Neural progenitor cell (in vitro differentiated cells): ENCODE measurements at regions not wholly inside any gene's neighbourhood (a gene's known extent, or its start where the extent isn't known, plus 50 kb on each side); places are given as distances from the start of the nearest gene placed in this dataset.

ENCODE experiments used
- DNase-seq: peaks from one replicate; pipeline ENCODE4 v3.0.0-alpha.2; 2016; ENCODE audit warnings: low spot score
- H2AFZ ChIP-seq: fragments of 200-600 bp; sonication (generic); replicated peaks from 2 replicates; pipeline ENCODE4 v1.6.1; 2016; ENCODE audit warnings: antibody characterized with exemption
- H3F3A ChIP-seq: fragments of 200-600 bp; sonication (generic); 2 replicates; pipeline ENCODE4 v1.6.1; 2016; ENCODE audit warnings: antibody characterized with exemption, low read depth
- H3K27ac ChIP-seq: fragments of 200-600 bp; sonication (generic); 2 replicates; pipeline ENCODE4 v1.5.1; 2016; ENCODE audit warnings: mild to moderate bottlenecking
- H3K27me3 ChIP-seq: fragments of 200-600 bp; sonication (generic); 2 replicates; pipeline ENCODE4 v1.6.1; 2016; ENCODE audit warnings: mild to moderate bottlenecking, moderate library complexity
- H3K36me3 ChIP-seq: fragments of 200-600 bp; sonication (generic); 2 replicates; pipeline ENCODE4 v1.5.1; 2016
- H3K4me1 ChIP-seq: fragments of 200-600 bp; sonication (generic); 2 replicates; pipeline ENCODE4 v1.6.1; 2016; ENCODE audit warnings: mixed run types
- H3K4me2 ChIP-seq: fragments of 200-600 bp; sonication (generic); 2 replicates; pipeline ENCODE4 v1.6.1; 2016
- H3K4me3 ChIP-seq: fragments of 200-600 bp; sonication (generic); 2 replicates; pipeline ENCODE4 v1.5.1; 2016
- H3K79me2 ChIP-seq: fragments of 200-600 bp; sonication (generic); 2 replicates; pipeline ENCODE4 v1.6.1; 2016; ENCODE audit warnings: low read depth
- H3K9ac ChIP-seq: fragments of 200-600 bp; sonication (generic); 2 replicates; pipeline ENCODE4 v1.6.1; 2016
- H3K9me3 ChIP-seq: fragments of 200-600 bp; sonication (generic); 2 replicates; pipeline ENCODE4 v1.5.1; 2016; ENCODE audit warnings: low read depth
- H4K20me1 ChIP-seq: fragments of 200-600 bp; sonication (generic); 2 replicates; pipeline ENCODE4 v1.6.1; 2016; ENCODE audit warnings: low read depth
- H3K27ac Mint-ChIP-seq: 3 replicates; pipeline ENCODE4 v1.8.0; 2021; ENCODE audit warnings: mixed read lengths
- H3K27me3 Mint-ChIP-seq: 2 replicates; pipeline ENCODE4 v1.8.0; 2022; ENCODE audit warnings: low read depth, mild to moderate bottlenecking, inconsistent platforms, moderate library complexity, mixed read lengths; ENCODE audit not compliant: insufficient read depth
- H3K36me3 Mint-ChIP-seq: 3 replicates; pipeline ENCODE4 v1.8.0; 2021; ENCODE audit warnings: mixed read lengths
- H3K4me1 Mint-ChIP-seq: 3 replicates; pipeline ENCODE4 v1.8.0; 2021; ENCODE audit warnings: mixed read lengths
- H3K4me3 Mint-ChIP-seq: 3 replicates; pipeline ENCODE4 v1.8.0; 2021; ENCODE audit warnings: mild to moderate bottlenecking, moderate library complexity, mixed read lengths
- H3K9me3 Mint-ChIP-seq: 3 replicates; pipeline ENCODE4 v1.8.0; 2020; ENCODE audit warnings: mixed read lengths
- CTCF ChIP-seq: fragments of 200-600 bp; sonication (generic); IDR thresholded peaks from 2 replicates; pipeline ENCODE4 v1.5.1; 2017; ENCODE audit warnings: antibody characterized with exemption, mild to moderate bottlenecking
- EZH2 ChIP-seq: fragments of 200-600 bp; sonication (generic); IDR thresholded peaks from 2 replicates; pipeline ENCODE4 v1.6.1; 2017; ENCODE audit warnings: antibody characterized with exemption, mild to moderate bottlenecking, moderate library complexity
- EZH2phosphoT487 ChIP-seq: fragments of 200-600 bp; sonication (generic); IDR thresholded peaks from 2 replicates; pipeline ENCODE4 v1.6.1; 2017; ENCODE audit warnings: antibody characterized with exemption

DNA sequence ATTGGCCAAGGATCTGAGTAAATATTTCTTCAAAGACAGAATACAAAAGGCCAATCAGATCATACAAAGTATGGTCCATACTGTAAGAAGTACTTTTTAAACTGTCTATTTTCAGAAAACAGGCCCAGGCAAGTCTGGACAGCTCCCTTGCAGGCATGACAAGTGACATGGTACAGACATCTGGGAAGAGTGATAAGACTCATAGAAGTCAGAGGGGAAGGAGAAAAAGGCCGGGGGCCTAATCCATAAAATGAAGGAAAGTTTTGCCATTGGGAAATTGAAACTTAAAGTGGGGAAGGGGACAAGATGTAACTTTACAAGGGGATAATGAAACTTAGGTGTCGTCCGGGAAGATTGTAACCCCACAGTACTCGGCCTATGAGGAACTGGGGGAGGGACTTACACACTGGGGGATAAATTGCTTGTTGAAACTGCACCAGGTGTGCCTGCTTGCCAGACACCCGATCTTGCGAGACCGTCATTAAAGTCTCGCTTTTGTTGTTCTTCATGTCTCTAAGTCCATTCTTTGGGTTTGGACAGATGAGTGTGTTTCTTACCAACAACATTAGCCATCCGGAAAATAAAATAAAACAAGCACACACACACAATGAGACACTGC, 684.0 kb downstream of the CDH11 start:
- Histone ChIP-seq H3K36me3 (no peaks in the 10 kb centered on the region), H2AFZ (no peak overlapping the region), H3K9me3 (no peaks in the 10 kb centered on the region), H3K4me3 (no peak overlapping the region), H3K4me1 (no peaks in the 10 kb centered on the region), H3K9ac (no peak overlapping the region), H3K79me2 (no peaks in the 10 kb centered on the region), H3K4me2 (no peak overlapping the region), H4K20me1 (no peaks in the 10 kb centered on the region), H3K27ac (no peak overlapping the region), H3F3A (no peaks in the 10 kb centered on the region), H3K27me3 (no peaks in the 10 kb centered on the region)
- no peak overlapping the region for H3K27ac Mint-ChIP-seq
- no peak overlapping the region for H3K4me3 Mint-ChIP-seq
- H3K27me3 Mint-ChIP-seq = no peaks in the 10 kb centered on the region
- H3K9me3 Mint-ChIP-seq = peaks cover 10% of the 10 kb centered on the region
- no peaks in the 10 kb centered on the region for H3K36me3 Mint-ChIP-seq
- no peaks in the 10 kb centered on the region for H3K4me1 Mint-ChIP-seq
- TF ChIP-seq EZH2phosphoT487 (no peak), EZH2 (no peak), CTCF (no peak)
- no peak for DNase-seq

DNA sequence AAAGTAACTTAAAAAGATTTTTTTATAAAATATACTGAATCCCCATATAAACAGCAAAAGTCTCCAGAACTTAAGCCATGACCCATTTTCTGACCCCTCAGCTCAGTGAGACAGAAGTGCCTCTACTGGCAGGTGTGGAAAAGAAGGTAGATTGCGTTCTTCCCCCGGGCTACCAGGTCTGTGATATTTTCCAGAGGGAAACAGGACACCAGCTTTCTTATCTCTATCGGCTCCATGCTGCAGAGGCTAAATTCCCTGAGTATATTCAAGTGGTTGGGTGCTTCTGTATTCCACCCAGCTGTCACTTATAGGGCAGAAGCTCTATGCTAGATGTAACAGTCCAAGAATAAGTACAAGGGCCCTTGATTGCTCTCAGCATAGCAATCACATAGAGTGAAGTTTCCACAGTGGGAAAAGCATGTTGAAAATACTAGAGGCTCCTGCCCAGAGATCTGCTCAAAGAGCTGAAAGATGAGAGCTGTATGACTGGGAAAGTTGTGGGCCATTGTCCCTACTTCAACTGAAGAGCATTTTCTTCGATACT, 687.3 kb downstream of the CDH11 start:
- H3K4me2 ChIP-seq = no peak overlapping the region
- no peak overlapping the region for H3K4me3 Mint-ChIP-seq
- no peaks in the 10 kb centered on the region for H3K36me3 Mint-ChIP-seq
- H3K4me1 Mint-ChIP-seq = no peaks in the 10 kb centered on the region
- H3K27me3 Mint-ChIP-seq = peaks cover 3% of the 10 kb centered on the region
- peaks cover 18% of the 10 kb centered on the region for H3K9me3 Mint-ChIP-seq
- no peaks in the 10 kb centered on the region for H3K4me1 ChIP-seq
- TF ChIP-seq EZH2phosphoT487 = no peak
- no peak for TF ChIP-seq EZH2
- TF ChIP-seq CTCF = no peak
- no peaks in the 10 kb centered on the region for H4K20me1 ChIP-seq
- no peaks in the 10 kb centered on the region for H3F3A ChIP-seq
- no peaks in the 10 kb centered on the region for H3K79me2 ChIP-seq
- no peaks in the 10 kb centered on the region for H3K27me3 ChIP-seq
- DNase-seq = no peak
- H3K4me3 ChIP-seq = no peak overlapping the region
- no peaks in the 10 kb centered on the region for H3K9me3 ChIP-seq
- H3K27ac Mint-ChIP-seq = no peak overlapping the region
- H3K36me3 ChIP-seq = no peaks in the 10 kb centered on the region
- no peak overlapping the region for H2AFZ ChIP-seq
- no peak overlapping the region for H3K9ac ChIP-seq
- H3K27ac ChIP-seq = no peak overlapping the region

GRCh38 chr16:64428463-64429113, 693.3 kb downstream of the CDH11 start:
- H2AFZ ChIP-seq = no peak overlapping the region
- H3F3A ChIP-seq = no peaks in the 10 kb centered on the region
- H3K4me1 ChIP-seq = no peaks in the 10 kb centered on the region
- Mint-ChIP-seq H3K4me3 (no peak overlapping the region), H3K27me3 (peaks cover 3% of the 10 kb centered on the region), H3K36me3 (no peaks in the 10 kb centered on the region), H3K4me1 (no peaks in the 10 kb centered on the region), H3K27ac (no peak overlapping the region), H3K9me3 (peaks cover 16% of the 10 kb centered on the region)
- no peak for DNase-seq
- no peaks in the 10 kb centered on the region for H3K27me3 ChIP-seq
- H3K4me2 ChIP-seq = no peak overlapping the region
- H3K79me2 ChIP-seq = no peaks in the 10 kb centered on the region
- no peaks in the 10 kb centered on the region for H4K20me1 ChIP-seq
- H3K36me3 ChIP-seq = no peaks in the 10 kb centered on the region
- no peak overlapping the region for H3K9ac ChIP-seq
- no peak for TF ChIP-seq EZH2phosphoT487
- no peak for TF ChIP-seq CTCF
- no peak for TF ChIP-seq EZH2
- H3K4me3 ChIP-seq = no peak overlapping the region
- no peak overlapping the region for H3K27ac ChIP-seq
- H3K9me3 ChIP-seq = no peaks in the 10 kb centered on the region
